B cell (primary cell): ENCODE measurements at regions not wholly inside any gene's neighbourhood (a gene's known extent, or its start where the extent isn't known, plus 50 kb on each side); places are given as distances from the start of the nearest gene placed in this dataset.

Experiments
- ATAC-seq: fragments of 200-7000 bp; cut with Tn5 transposase; one replicate; pipeline ENCODE4 v1.10.0; 2021; ENCODE audit warnings: low read depth, mild to moderate bottlenecking, moderate number of reproducible peaks, moderate library complexity
- CTCF ChIA-PET: fragments of 350-600 bp; sonication (Branson Sonifier 250); formaldehyde crosslinking; loops from one replicate; lab custom pipeline; 2021; ENCODE audit warnings: antibody characterized with exemption, inconsistent platforms; lab: Charles Lee
- POLR2A ChIA-PET: fragments of 350-600 bp; sonication (Branson Sonifier 250); formaldehyde crosslinking; loops from one replicate; lab custom pipeline; 2021; ENCODE audit warnings: antibody characterized with exemption; lab: Charles Lee
- DNase-seq: peaks from one replicate; pipeline ENCODE4 v3.0.0; 2013
- H2AFZ ChIP-seq: 2 replicates; pipeline ENCODE4 v1.6.1; 2012; ENCODE audit warnings: mild to moderate bottlenecking, low read depth, low read length; ENCODE audit not compliant: insufficient read depth, poor library complexity, severe bottlenecking
- H3K27ac ChIP-seq, 2 donors: 1 replicate in 1 of 2; 2 replicates in 1 of 2; pipeline ENCODE4 v1.5.1; 2012 to 2013; ENCODE audit warnings: low read length in 2 of 2, mild to moderate bottlenecking in 2 of 2, moderate library complexity in 1 of 2
- H3K27me3 ChIP-seq, 4 experiments: fragments of 200-600 bp in 1 of 4; sonication (generic) in 1 of 4; replicated peaks in 1 of 4; 1 replicate in 2 of 4; 2 replicates in 2 of 4; pipeline versions ENCODE4 v1.6.1 to v1.7.0; 2013 to 2016; ENCODE audit warnings: low read length in 3 of 4, mild to moderate bottlenecking in 2 of 4, mixed read lengths in 1 of 4, moderate library complexity in 1 of 4; ENCODE audit not compliant: insufficient read depth in 4 of 4, control insufficient read depth in 3 of 4; ENCODE audit errors: control extremely low read depth in 1 of 4
- H3K36me3 ChIP-seq, 2 experiments: replicated peaks in 1 of 2; 1 replicate in 1 of 2; 2 replicates in 1 of 2; pipeline versions ENCODE4 v1.6.1 to v1.7.1; 2013; ENCODE audit warnings: low read length in 1 of 2; ENCODE audit not compliant: insufficient read depth in 2 of 2, control insufficient read depth in 1 of 2; ENCODE audit errors: control extremely low read depth in 1 of 2, extremely low read depth in 1 of 2
- H3K4me1 ChIP-seq, 2 donors: fragments of 200-600 bp in 1 of 2; sonication (generic) in 1 of 2; 1 replicate in 1 of 2; 2 replicates in 1 of 2; pipeline versions ENCODE4 v1.5.1 to v1.6.1; 2013 to 2017; ENCODE audit warnings: low read length in 2 of 2; ENCODE audit not compliant: control insufficient read depth in 2 of 2, insufficient read depth in 2 of 2
- H3K4me2 ChIP-seq: replicated peaks from 2 replicates; pipeline ENCODE3; 2012; ENCODE audit warnings: mild to moderate bottlenecking, low read depth, low read length; ENCODE audit not compliant: poor library complexity, severe bottlenecking
- H3K4me3 ChIP-seq, 5 experiments: fragments of 200-600 bp in 1 of 5; sonication (generic) in 1 of 5; 1 replicate in 3 of 5; 2 replicates in 2 of 5; pipeline versions ENCODE4 v1.5.1 to v1.7.0; 2011 to 2016; ENCODE audit warnings: low read length in 4 of 5, mild to moderate bottlenecking in 4 of 5, low read depth in 2 of 5, control low read depth in 1 of 5, moderate library complexity in 1 of 5; ENCODE audit not compliant: insufficient read depth in 1 of 5; ENCODE audit errors: control extremely low read depth in 1 of 5, extremely low read depth in 1 of 5
- H3K79me2 ChIP-seq: fragments of 200-600 bp; sonication (generic); one replicate; pipeline ENCODE4 v1.6.0; 2016; ENCODE audit warnings: low read length; ENCODE audit not compliant: control insufficient read depth, insufficient read depth
- H3K9ac ChIP-seq: fragments of 200-600 bp; sonication (generic); 2 replicates; pipeline ENCODE4 v1.6.1; 2017; ENCODE audit warnings: mild to moderate bottlenecking, low read length, moderate library complexity
- H3K9me3 ChIP-seq, 3 donors: one replicate each; pipeline versions ENCODE4 v1.6.1 to v1.7.1; 2013; ENCODE audit warnings: low read length in 2 of 3; ENCODE audit not compliant: control insufficient read depth in 2 of 3, insufficient read depth in 1 of 3; ENCODE audit errors: control extremely low read depth in 1 of 3
- H4K20me1 ChIP-seq: 2 replicates; pipeline ENCODE4 v1.6.0; 2012; ENCODE audit warnings: mild to moderate bottlenecking, low read length; ENCODE audit not compliant: insufficient read depth, control insufficient read depth, poor library complexity, severe bottlenecking
- H3K27ac Mint-ChIP-seq: one replicate; pipeline ENCODE4 v1.8.0; 2021; ENCODE audit warnings: mixed read lengths
- H3K27me3 Mint-ChIP-seq: one replicate; pipeline ENCODE4 v1.8.0; 2021; ENCODE audit warnings: mixed read lengths
- H3K4me1 Mint-ChIP-seq: one replicate; pipeline ENCODE4 v1.8.0; 2021; ENCODE audit warnings: mixed read lengths
- H3K4me3 Mint-ChIP-seq: one replicate; pipeline ENCODE4 v1.8.0; 2021; ENCODE audit warnings: mixed read lengths
- H3K9me3 Mint-ChIP-seq: one replicate; pipeline ENCODE4 v1.8.0; 2022; ENCODE audit warnings: mixed read lengths; ENCODE audit not compliant: insufficient read depth
- EZH2 ChIP-seq: IDR thresholded peaks from 2 replicates; pipeline ENCODE4 v1.6.1; 2012; ENCODE audit warnings: borderline replicate concordance, low read depth, mild to moderate bottlenecking, moderate library complexity, low read length; ENCODE audit not compliant: insufficient read depth, poor library complexity, severe bottlenecking
- WGBS: methylation state at CpG from one replicate; pipeline ENCODE4 v1.1.5; 2013; ENCODE audit warnings: missing lambda C conversion rate; ENCODE audit not compliant: insufficient coverage; 5-methylcytosine and 5-hydroxymethylcytosine counted together
- intact Hi-C: fragments of 100-400 bp; cut with micrococcal nuclease; formaldehyde crosslinking; loops from one replicate; pipeline ENCODE4 v1.10.0; 2022
- TF ChIP-seq, protein P1 (sequence below): fragments of 200-600 bp; IDR thresholded peaks from one replicate; pipeline ENCODE4 v1.8.0; 2022; ENCODE audit warnings: antibody characterized with exemption, mild to moderate bottlenecking

DNA sequence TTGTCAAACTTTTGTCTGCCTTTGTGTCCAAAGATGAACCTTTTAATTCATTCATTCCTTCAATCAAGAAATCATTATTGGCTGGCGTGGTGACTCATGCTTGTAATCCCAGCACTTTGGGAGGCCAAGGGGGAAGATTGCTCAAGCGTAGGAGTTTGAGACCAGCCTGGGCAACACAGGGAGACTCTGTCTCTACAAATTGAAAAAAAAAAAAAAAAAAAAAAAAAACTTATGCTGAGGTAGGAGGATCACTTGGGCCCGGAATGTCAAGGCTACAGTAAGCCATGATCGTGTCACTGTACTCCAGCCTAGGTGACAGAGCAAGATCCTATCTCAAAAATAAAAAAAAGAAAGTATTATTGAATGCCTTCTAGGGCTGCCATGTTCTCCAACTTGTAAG is 51.3 kb upstream of the CXADR start:
- POLR2A ChIA-PET = no interaction called here

DNA sequence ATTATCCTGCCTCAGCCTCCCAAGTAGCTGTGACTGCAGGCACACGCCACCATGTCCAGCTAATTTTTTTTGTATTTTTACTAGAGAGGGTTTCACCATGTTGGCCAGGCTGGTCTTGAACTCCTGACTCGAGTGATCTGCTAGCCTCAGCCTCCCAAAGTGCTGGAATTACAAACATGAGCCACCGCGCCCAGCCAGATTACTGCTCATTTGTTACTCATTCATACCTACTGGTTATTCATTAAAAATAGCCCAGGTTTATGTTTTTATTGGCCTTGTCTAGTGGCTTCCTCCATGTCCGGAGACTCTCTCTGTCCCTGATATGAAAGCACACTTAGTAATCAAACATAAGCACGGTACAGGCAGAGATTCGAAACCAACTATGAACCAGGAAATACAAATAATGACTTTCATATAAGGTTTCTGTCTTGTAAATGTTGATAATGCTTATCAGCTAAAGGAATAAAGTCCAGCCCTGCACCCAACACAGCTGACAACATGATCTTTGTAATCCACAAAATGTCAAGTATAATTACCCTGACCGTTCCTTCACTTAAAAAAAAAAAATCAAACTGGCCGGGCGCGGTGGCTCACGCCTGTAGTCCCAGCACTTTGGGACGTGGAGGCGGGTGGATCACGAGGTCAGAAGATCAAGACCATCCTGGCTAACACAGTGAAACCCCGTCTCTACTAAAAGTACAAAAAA is 50.4 kb upstream of the CXADR start:
- ATAC-seq (no peak), DNase-seq (no peak)
- intact Hi-C loops = no loop called here
- ChIA-PET CTCF (interaction anchor here (0.7 kb wide), 1 partner anchor 25 kb away, joined by 4 read pairs; no protein-coding TSS in a partner anchor), POLR2A (no interaction called here)
- Histone ChIP-seq H3K4me3 (no peak overlapping the region), H2AFZ (no peak overlapping the region), H3K9me3 (no peaks in the 10 kb centered on the region), H3K4me2 (no peak overlapping the region), H3K27ac (no peak overlapping the region), H3K79me2 (no peaks in the 10 kb centered on the region), H3K9ac (no peak overlapping the region), H3K4me1 (no peaks in the 10 kb centered on the region), H3K36me3 (no peaks in the 10 kb centered on the region), H4K20me1 (no peaks in the 10 kb centered on the region), H3K27me3 (no peaks in the 10 kb centered on the region)
- no peak for TF ChIP-seq EZH2
- TF ChIP-seq, protein P1, sequence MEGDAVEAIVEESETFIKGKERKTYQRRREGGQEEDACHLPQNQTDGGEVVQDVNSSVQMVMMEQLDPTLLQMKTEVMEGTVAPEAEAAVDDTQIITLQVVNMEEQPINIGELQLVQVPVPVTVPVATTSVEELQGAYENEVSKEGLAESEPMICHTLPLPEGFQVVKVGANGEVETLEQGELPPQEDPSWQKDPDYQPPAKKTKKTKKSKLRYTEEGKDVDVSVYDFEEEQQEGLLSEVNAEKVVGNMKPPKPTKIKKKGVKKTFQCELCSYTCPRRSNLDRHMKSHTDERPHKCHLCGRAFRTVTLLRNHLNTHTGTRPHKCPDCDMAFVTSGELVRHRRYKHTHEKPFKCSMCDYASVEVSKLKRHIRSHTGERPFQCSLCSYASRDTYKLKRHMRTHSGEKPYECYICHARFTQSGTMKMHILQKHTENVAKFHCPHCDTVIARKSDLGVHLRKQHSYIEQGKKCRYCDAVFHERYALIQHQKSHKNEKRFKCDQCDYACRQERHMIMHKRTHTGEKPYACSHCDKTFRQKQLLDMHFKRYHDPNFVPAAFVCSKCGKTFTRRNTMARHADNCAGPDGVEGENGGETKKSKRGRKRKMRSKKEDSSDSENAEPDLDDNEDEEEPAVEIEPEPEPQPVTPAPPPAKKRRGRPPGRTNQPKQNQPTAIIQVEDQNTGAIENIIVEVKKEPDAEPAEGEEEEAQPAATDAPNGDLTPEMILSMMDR = no peak
- Mint-ChIP-seq H3K4me3 (no peak overlapping the region), H3K27me3 (no peaks in the 10 kb centered on the region), H3K4me1 (no peaks in the 10 kb centered on the region), H3K9me3 (no peaks in the 10 kb centered on the region), H3K27ac (no peak overlapping the region)
- WGBS = 93% methylated on average over 6 of the region's 16 CpGs

More for the DNA sequence above, 51.3 kb upstream of the CXADR start:
- ATAC-seq = no peak
- H3K4me3 Mint-ChIP-seq = no peak overlapping the region
- Histone ChIP-seq H3K27ac (no peak overlapping the region), H3K27me3 (no peaks in the 10 kb centered on the region), H3K36me3 (no peaks in the 10 kb centered on the region), H3K9me3 (no peaks in the 10 kb centered on the region), H2AFZ (no peak overlapping the region), H4K20me1 (no peaks in the 10 kb centered on the region), H3K4me2 (no peak overlapping the region), H3K4me3 (no peak overlapping the region), H3K79me2 (no peaks in the 10 kb centered on the region), H3K4me1 (no peaks in the 10 kb centered on the region), H3K9ac (no peak overlapping the region)
- H3K4me1 Mint-ChIP-seq = no peaks in the 10 kb centered on the region
- no CpG with 5 or more reads among the region's 4 CpGs for WGBS
- no peak overlapping the region for H3K27ac Mint-ChIP-seq
- no peaks in the 10 kb centered on the region for H3K27me3 Mint-ChIP-seq
- DNase-seq = no peak
- H3K9me3 Mint-ChIP-seq = no peaks in the 10 kb centered on the region
- intact Hi-C loops = no loop called here
- TF ChIP-seq, protein P1 = no peak
- TF ChIP-seq EZH2 = no peak
- CTCF ChIA-PET = interaction anchor here (0.7 kb wide), 1 partner anchor 24 kb away, joined by 4 read pairs; no protein-coding TSS in a partner anchor
